ENCODE measurements at regions not wholly inside any gene's neighbourhood (a gene's known extent, or its start where the extent isn't known, plus 50 kb on each side); places are given as distances from the start of the nearest gene placed in this dataset.

DNA sequence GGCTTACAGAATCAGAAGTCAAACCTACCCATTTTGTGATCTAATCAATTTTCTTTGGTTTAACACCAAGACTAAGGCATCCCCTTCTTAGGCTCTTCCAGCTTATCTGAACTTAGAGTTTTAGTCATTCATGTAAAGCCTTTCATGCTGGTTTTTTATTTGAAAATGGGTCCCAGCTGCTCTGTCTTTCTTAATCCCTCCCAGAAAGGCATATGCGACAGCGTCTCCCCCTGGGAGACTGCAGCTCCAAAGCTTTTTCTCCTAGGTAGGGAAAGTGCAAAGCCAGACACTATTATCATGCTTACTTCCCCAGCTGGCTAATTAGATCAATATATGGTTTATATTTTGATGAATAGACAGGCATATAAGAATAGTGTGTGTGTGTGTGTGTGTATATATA lies 96.6 kb upstream of the E2F7 start:
- Histone ChIP-seq H3K14ac (replicated peaks; ENCODE audit: low read depth, low read length) (no peak overlapping the region), H2AK5ac (ENCODE audit: low read depth, low read length) (no peak overlapping the region), H4K8ac (ENCODE audit: low read depth in 2 of 2, low read length in 2 of 2) (no peak overlapping the region), H2BK5ac (ENCODE audit: low read depth, low read length, poor library complexity, severe bottlenecking) (no peak overlapping the region), H3K18ac (ENCODE audit: low read depth, low read length) (no peak overlapping the region), H3K56ac (ENCODE audit: extremely low read depth, insufficient read depth, low read length) (no peak overlapping the region), H4K20me1 (ENCODE audit: insufficient read depth, low read length) (no peaks in the 10 kb centered on the region), H2BK15ac (ENCODE audit: low read depth, low read length) (no peak overlapping the region), H3K79me1 (ENCODE audit: low read depth in 1 of 2, low read length in 2 of 2) (no peaks in the 10 kb centered on the region), H3K4me3 (ENCODE audit: insufficient read depth, low read depth, low read length) (no peak overlapping the region), H3K9me1 (ENCODE audit: insufficient read depth, low read length) (no peaks in the 10 kb centered on the region), H2AFZ (replicated peaks; ENCODE audit: low read length, poor library complexity) (no peak overlapping the region), H3K27me3 (ENCODE audit: control insufficient read depth, insufficient read depth, low read length) (no peaks in the 10 kb centered on the region), H3K23ac (ENCODE audit: low read depth, low read length) (no peak overlapping the region), H3K9me3 (ENCODE audit: control insufficient read depth, insufficient read depth, low read length) (no peaks in the 10 kb centered on the region), H2BK120ac (ENCODE audit: low read depth, low read length) (no peak overlapping the region), H3K27ac (ENCODE audit: insufficient read depth, low read length) (no peak overlapping the region), H4K91ac (ENCODE audit: insufficient read depth, low read depth, low read length) (no peak overlapping the region), H3K9ac (ENCODE audit: low read depth, low read length) (no peak overlapping the region), H2AK9ac (replicated peaks; ENCODE audit: low read depth, low read length, poor library complexity) (no peak overlapping the region), H3K4me2 (ENCODE audit: low read depth, low read length) (no peak overlapping the region), H3K4me1 (ENCODE audit: control insufficient read depth, insufficient read depth, low read length) (no peaks in the 10 kb centered on the region), H4K5ac (ENCODE audit: low read depth, low read length) (no peak overlapping the region), H2BK20ac (ENCODE audit: low read depth, low read length) (no peak overlapping the region), H3K4ac (ENCODE audit: low read depth, low read length) (no peak overlapping the region), H3K36me3 (ENCODE audit: control insufficient read depth, insufficient read depth, low read length) (no peaks in the 10 kb centered on the region)
- no TSS peak for BruUV-seq (replicated peaks)
- in situ Hi-C loops (cut with MboI; ENCODE audit: low sequenced_read_pairs) (no loop called here), intact Hi-C loops (cut with micrococcal nuclease) (no loop called here), dilution Hi-C loops (cut with HindIII; ENCODE audit: low sequenced_read_pairs, unreplicated experiment) (loop anchor here (25.0 kb wide), 1 partner anchor 525 kb away; no protein-coding TSS in a partner anchor)
- CTCF ChIA-PET = interaction anchor here (0.6 to 1.6 kb wide), 3 partner anchors 9 to 105 kb away, joined by 3 to 8 read pairs (median 4); no protein-coding TSS in a partner anchor
- POLR2A ChIA-PET (ENCODE audit: unreplicated experiment) = no interaction called here
- DNase-seq = no peak
- WGBS, 2 experiments (ENCODE audit: extremely low coverage in 2 of 2, insufficient read length in 1 of 2) = no CpG with 5 or more reads among the region's 2 CpGs
- TF ChIP-seq RCOR1 (IDR thresholded peaks at IDR 0.05; ENCODE audit: insufficient replicate concordance, low read length) = no peak
- TF ChIP-seq CHD1 (IDR thresholded peaks at IDR 0.05; ENCODE audit: low read depth, low read length) = no peak
- no peak for ATAC-seq (ENCODE audit: low read depth)

Data from IMR-90 (cell line).